Endothelial cell of umbilical vein (primary cell): ENCODE measurements at regions not wholly inside any gene's neighbourhood (a gene's known extent, or its start where the extent isn't known, plus 50 kb on each side); places are given as distances from the start of the nearest gene placed in this dataset.

Experiments used
- BruUV-seq: library from RNA; stranded (reverse); fragments of 400-500 nt; replicated peaks from 2 replicates; lab custom pipeline; 2021; lab: Mats Ljungman, UMichigan
- CTCF ChIA-PET: fragments of 300-600, 350-600 bp; sonication (Branson Sonifier 250); formaldehyde crosslinking; loops from one replicate; lab custom pipeline; 2021; ENCODE audit warnings: antibody characterized with exemption, inconsistent platforms; lab: Charles Lee
- POLR2A ChIA-PET: fragments of 300-600, 350-600 bp; sonication (Branson Sonifier 250); formaldehyde crosslinking; loops from one replicate; lab custom pipeline; 2021; ENCODE audit warnings: antibody characterized with exemption, inconsistent platforms; lab: Charles Lee
- DNase-seq: peaks from one replicate; pipeline ENCODE4 v3.0.0-alpha.2; 2011; ENCODE audit warnings: low read depth, low spot score
- FAIRE-seq: peaks from 2 replicates; lab custom pipeline; 2011; peaks lifted over from hg19 to GRCh38; lab: Jason Lieb, UNC
- H2AFZ ChIP-seq: 2 replicates; pipeline ENCODE4 v1.6.0; 2012; ENCODE audit warnings: low read depth, low read length, control low read depth, inconsistent platforms
- H3K27ac ChIP-seq: 2 replicates; pipeline ENCODE4 v1.5.1; 2011; ENCODE audit warnings: low read depth, mild to moderate bottlenecking, control low read depth, low read length, moderate library complexity; ENCODE audit not compliant: insufficient read depth
- H3K27me3 ChIP-seq, 2 experiments: 2 replicates each; pipeline versions ENCODE4 v1.6.0 to v1.6.1; 2011; ENCODE audit warnings: low read length in 2 of 2, mixed read lengths in 1 of 2; ENCODE audit not compliant: control insufficient read depth in 2 of 2, insufficient read depth in 2 of 2
- H3K36me3 ChIP-seq, 2 experiments: 2 replicates in 1 of 2; 3 replicates in 1 of 2; pipeline ENCODE4 v1.5.1; 2011; ENCODE audit warnings: low read length in 2 of 2, mild to moderate bottlenecking in 1 of 2, moderate library complexity in 1 of 2; ENCODE audit not compliant: control insufficient read depth in 2 of 2, insufficient read depth in 2 of 2; ENCODE audit errors: extremely low read depth in 1 of 2
- H3K4me1 ChIP-seq: 3 replicates; pipeline ENCODE4 v1.5.1; 2011; ENCODE audit warnings: mild to moderate bottlenecking, low read length; ENCODE audit not compliant: control insufficient read depth, insufficient read depth; ENCODE audit errors: extremely low read depth
- H3K4me2 ChIP-seq: 2 replicates; pipeline ENCODE4 v1.6.1; 2011; ENCODE audit warnings: low read length, control low read depth, mixed read lengths; ENCODE audit not compliant: insufficient read depth
- H3K4me3 ChIP-seq, 3 experiments: fragments of 200-600 bp in 1 of 3; sonication (generic), shearing (Covaris generic) in 1 of 3; replicated peaks in 1 of 3; 2 replicates each; pipeline ENCODE4 v1.5.1; 2011 to 2016; ENCODE audit warnings: control low read depth in 3 of 3, low read length in 3 of 3, mild to moderate bottlenecking in 2 of 3, inconsistent platforms in 1 of 3, low read depth in 1 of 3, moderate library complexity in 1 of 3; ENCODE audit not compliant: insufficient read depth in 1 of 3
- H3K79me2 ChIP-seq: 2 replicates; pipeline ENCODE4 v1.6.0; 2012; ENCODE audit warnings: low read length, inconsistent platforms; ENCODE audit not compliant: control insufficient read depth, insufficient read depth
- H3K9ac ChIP-seq: replicated peaks from 2 replicates; pipeline ENCODE3; 2011; ENCODE audit warnings: low read length, control low read depth; ENCODE audit not compliant: insufficient read depth; ENCODE audit errors: extremely low read depth
- H3K9me1 ChIP-seq: replicated peaks from 3 replicates; pipeline ENCODE4 v1.6.0; 2011; ENCODE audit warnings: mild to moderate bottlenecking, low read length; ENCODE audit not compliant: control insufficient read depth, insufficient read depth; ENCODE audit errors: extremely low read depth
- H3K9me3 ChIP-seq: replicated peaks from 2 replicates; pipeline ENCODE4 v1.5.1; 2012; ENCODE audit warnings: low read length, inconsistent platforms; ENCODE audit not compliant: control insufficient read depth, insufficient read depth
- H4K20me1 ChIP-seq: replicated peaks from 2 replicates; pipeline ENCODE3; 2011; ENCODE audit warnings: mild to moderate bottlenecking, low read length; ENCODE audit not compliant: control insufficient read depth, insufficient read depth; ENCODE audit errors: extremely low read depth
- CTCF ChIP-seq, 2 donors: IDR thresholded peaks; 1 replicate in 1 of 2; 2 replicates in 1 of 2; pipeline ENCODE4 v1.5.1; 2011; ENCODE audit warnings: low read length in 2 of 2, mild to moderate bottlenecking in 2 of 2, moderate library complexity in 2 of 2, control low read depth in 1 of 2, inconsistent platforms in 1 of 2, low read depth in 1 of 2; ENCODE audit not compliant: insufficient read depth in 1 of 2; ENCODE audit errors: extremely low read depth in 1 of 2
- EZH2 ChIP-seq: IDR thresholded peaks from 2 replicates; pipeline ENCODE4 v1.6.1; 2012; ENCODE audit warnings: borderline replicate concordance, low read depth, mild to moderate bottlenecking, moderate library complexity, low read length, inconsistent platforms; ENCODE audit not compliant: severe bottlenecking
- FOS ChIP-seq: IDR thresholded peaks from 2 replicates; pipeline ENCODE4 v1.6.1; 2011; ENCODE audit warnings: mild to moderate bottlenecking, low read length, moderate library complexity, borderline replicate concordance; ENCODE audit not compliant: insufficient read depth
- GATA2 ChIP-seq: IDR thresholded peaks from 2 replicates; pipeline ENCODE4 v1.7.0; 2011; ENCODE audit warnings: low read depth, mild to moderate bottlenecking, moderate library complexity, mixed read lengths, low read length; ENCODE audit not compliant: insufficient read length, insufficient read depth
- JUN ChIP-seq: IDR thresholded peaks from 2 replicates; pipeline ENCODE4 v1.6.1; 2011; ENCODE audit warnings: borderline replicate concordance, low read depth; ENCODE audit not compliant: insufficient read length, insufficient read depth
- MAX ChIP-seq: IDR thresholded peaks from 2 replicates; pipeline ENCODE4 v1.6.1; 2011; ENCODE audit not compliant: insufficient read depth, insufficient read length
- POLR2A ChIP-seq: IDR thresholded peaks from 2 replicates; pipeline ENCODE4 v1.6.1; 2012; ENCODE audit warnings: low read depth, mild to moderate bottlenecking, control low read depth, low read length
- POLR2AphosphoS5 ChIP-seq: IDR thresholded peaks from 2 replicates; pipeline ENCODE4 v1.6.1; 2012; ENCODE audit warnings: low read depth, mild to moderate bottlenecking, control low read depth, low read length, moderate library complexity; ENCODE audit not compliant: insufficient read depth
- dilution Hi-C: fragments of 300-500 bp; cut with MboI; formaldehyde crosslinking; loops from one replicate; pipeline ENCODE4 v1.15.0; 2019; ENCODE audit warnings: low sequenced_read_pairs; ENCODE audit not compliant: extremely low pct_ligation_motif_present
- intact Hi-C: fragments of 100-400 bp; cut with micrococcal nuclease; formaldehyde crosslinking; loops from one replicate; pipeline ENCODE4 v1.10.0; 2022

- no peaks in the 10 kb centered on the region for H3K27me3 ChIP-seq
- H2AFZ ChIP-seq = no peak overlapping the region
- CTCF ChIA-PET = no interaction called here
- no peaks in the 10 kb centered on the region for H3K9me1 ChIP-seq
- H3K4me1 ChIP-seq = no peaks in the 10 kb centered on the region
- H3K27ac ChIP-seq = no peak overlapping the region
- no peak overlapping the region for H3K4me3 ChIP-seq
- H3K9ac ChIP-seq = no peak overlapping the region
- dilution Hi-C loops = no loop called here
- TF ChIP-seq POLR2A (no peak), MAX (no peak), JUN (no peak), POLR2AphosphoS5 (no peak), GATA2 (no peak), FOS (no peak), CTCF (IDR thresholded peaks at IDR 0.05; ENCODE audit: extremely low read depth in 1 of 2, insufficient read depth in 1 of 2, low read depth in 1 of 2, low read length in 2 of 2) (no peak), EZH2 (no peak)
- intact Hi-C loops = no loop called here
- BruUV-seq = no TSS peak
- FAIRE-seq (no peak), DNase-seq (no peak)
- H3K9me3 ChIP-seq = no peaks in the 10 kb centered on the region
- no peaks in the 10 kb centered on the region for H3K79me2 ChIP-seq
- H3K36me3 ChIP-seq = no peaks in the 10 kb centered on the region
- H4K20me1 ChIP-seq = no peaks in the 10 kb centered on the region
- H3K4me2 ChIP-seq = no peak overlapping the region
- POLR2A ChIA-PET = no interaction called here
Observed at GRCh38 chr2:153641046-153641445, 162.5 kb upstream of the RPRM start.
